WERI-Rb-1 (cell line): ENCODE measurements at regions not wholly inside any gene's neighbourhood (a gene's known extent, or its start where the extent isn't known, plus 50 kb on each side); places are given as distances from the start of the nearest gene placed in this dataset.

Experiments
- DNase-seq: peaks from one replicate; pipeline ENCODE4 v3.0.0-alpha.2; 2020
- H3K27ac ChIP-seq: fragments of 250-450 bp; sonication (Bioruptor Pico); 2 replicates; pipeline ENCODE4 v1.5.1; 2020; ENCODE audit warnings: mild to moderate bottlenecking, moderate library complexity
- H3K27me3 ChIP-seq: fragments of 250-450 bp; sonication (Bioruptor Pico); 2 replicates; pipeline ENCODE4 v1.5.1; 2021; ENCODE audit warnings: mild to moderate bottlenecking, low read depth, moderate library complexity; ENCODE audit not compliant: insufficient read depth, severe bottlenecking
- H3K36me3 ChIP-seq: fragments of 250-450 bp; sonication (Bioruptor Pico); 2 replicates; pipeline ENCODE4 v1.5.1; 2020; ENCODE audit warnings: mild to moderate bottlenecking, moderate library complexity
- H3K4me3 ChIP-seq: 2 replicates; pipeline ENCODE4 v1.5.1; 2011; ENCODE audit warnings: low read depth, mild to moderate bottlenecking, control low read depth, low read length
- H3K9me3 ChIP-seq: fragments of 250-450 bp; sonication (Bioruptor Pico); 2 replicates; pipeline ENCODE4 v1.5.1; 2021; ENCODE audit warnings: mild to moderate bottlenecking, moderate library complexity; ENCODE audit not compliant: severe bottlenecking
- CTCF ChIP-seq: IDR thresholded peaks from 2 replicates; pipeline ENCODE4 v1.5.1; 2011; ENCODE audit warnings: low read depth, mild to moderate bottlenecking, control low read depth, inconsistent platforms, low read length

GRCh38 chr12:75771023-75771422 is 259.6 kb upstream of the KRR1 start:
- H3K27ac ChIP-seq: no peak overlapping the region
- no peak for TF ChIP-seq CTCF

GRCh38 chr12:75767957-75768356 is 256.5 kb upstream of the KRR1 start:
- Histone ChIP-seq H3K27me3 (no peaks in the 10 kb centered on the region), H3K36me3 (no peaks in the 10 kb centered on the region)
- TF ChIP-seq CTCF: no peak

More at GRCh38 chr12:75771023-75771422, 259.6 kb upstream of the KRR1 start:
- Histone ChIP-seq H3K27me3 (no peaks in the 10 kb centered on the region), H3K9me3 (no peaks in the 10 kb centered on the region), H3K4me3 (no peak overlapping the region), H3K36me3 (no peaks in the 10 kb centered on the region)
- DNase-seq: no peak

GRCh38 chr12:75766263-75767160 is 255.1 kb upstream of the KRR1 start:
- DNase-seq: no peak
- H3K4me3 ChIP-seq: no peak overlapping the region
- no peaks in the 10 kb centered on the region for H3K36me3 ChIP-seq
- H3K27me3 ChIP-seq: no peaks in the 10 kb centered on the region
- no peaks in the 10 kb centered on the region for H3K9me3 ChIP-seq
- no peak overlapping the region for H3K27ac ChIP-seq
- no peak for TF ChIP-seq CTCF

More at GRCh38 chr12:75767957-75768356, 256.5 kb upstream of the KRR1 start:
- no peaks in the 10 kb centered on the region for H3K9me3 ChIP-seq
- no peak overlapping the region for H3K27ac ChIP-seq
- DNase-seq: no peak
- no peak overlapping the region for H3K4me3 ChIP-seq

GRCh38 chr12:75765170-75766059 is 254.0 kb upstream of the KRR1 start:
- no peak overlapping the region for H3K27ac ChIP-seq
- no peak for TF ChIP-seq CTCF
- no peak for DNase-seq
- no peaks in the 10 kb centered on the region for H3K9me3 ChIP-seq
- no peaks in the 10 kb centered on the region for H3K36me3 ChIP-seq
- H3K27me3 ChIP-seq: no peaks in the 10 kb centered on the region
- no peak overlapping the region for H3K4me3 ChIP-seq

GRCh38 chr12:75764091-75764841 is 252.9 kb upstream of the KRR1 start:
- no peak overlapping the region for H3K27ac ChIP-seq
- H3K36me3 ChIP-seq: no peaks in the 10 kb centered on the region
- no peaks in the 10 kb centered on the region for H3K27me3 ChIP-seq
- DNase-seq: no peak
- H3K9me3 ChIP-seq: no peaks in the 10 kb centered on the region
- no peak for TF ChIP-seq CTCF
- H3K4me3 ChIP-seq: no peak overlapping the region
